Tibial artery (tissue), 4 donors: ENCODE measurements at regions not wholly inside any gene's neighbourhood (a gene's known extent, or its start where the extent isn't known, plus 50 kb on each side); places are given as distances from the start of the nearest gene placed in this dataset.

Source experiments
- DNase-seq, 2 donors: peaks; one replicate each; pipeline ENCODE4 v3.0.0-alpha.2; 2019
- H3K27ac ChIP-seq, 2 donors: fragments of 200-600 bp; sonication (generic) in 1 of 2; 1 replicate in 1 of 2; 2 replicates in 1 of 2; pipeline ENCODE4 v1.5.1; 2018 to 2019; ENCODE audit warnings: mild to moderate bottlenecking in 1 of 2
- H3K27me3 ChIP-seq, 2 donors: fragments of 200-600 bp; sonication (generic) in 1 of 2; one replicate each; pipeline versions ENCODE4 v1.5.1 to v1.6.0; 2016 to 2019
- H3K36me3 ChIP-seq, 3 donors: fragments of 200-600 bp; sonication (generic) in 2 of 3; one replicate each; pipeline ENCODE4 v1.5.1; 2016 to 2019; ENCODE audit warnings: mild to moderate bottlenecking in 2 of 3
- H3K4me1 ChIP-seq, 4 donors: fragments of 200-600 bp; sonication (generic) in 2 of 4; 1 replicate in 3 of 4; 2 replicates in 1 of 4; pipeline ENCODE4 v1.5.1; 2016 to 2019
- H3K4me3 ChIP-seq, 2 donors: fragments of 200-600 bp; sonication (generic) in 1 of 2; 1 replicate in 1 of 2; 2 replicates in 1 of 2; pipeline ENCODE4 v1.5.1; 2018 to 2019; ENCODE audit warnings: mild to moderate bottlenecking in 2 of 2
- H3K9me3 ChIP-seq, 3 donors: fragments of 200-600 bp; sonication (generic) in 1 of 3; one replicate each; pipeline ENCODE4 v1.5.1; 2016 to 2019
- intact Hi-C: fragments of 100-400 bp; cut with DNase I; formaldehyde crosslinking; loops from one replicate; pipeline ENCODE4 v1.15.0; 2023; ENCODE audit warnings: low total_unique reads
- TF ChIP-seq, protein P1 (sequence below), 2 experiments: fragments of 200-600 bp in 1 of 2; fragments of 450-650 bp in 1 of 2; IDR thresholded peaks; one replicate each; pipeline ENCODE4 v1.5.1; 2017 to 2019; ENCODE audit warnings: antibody characterized with exemption in 2 of 2, mild to moderate bottlenecking in 1 of 2, moderate library complexity in 1 of 2

DNA sequence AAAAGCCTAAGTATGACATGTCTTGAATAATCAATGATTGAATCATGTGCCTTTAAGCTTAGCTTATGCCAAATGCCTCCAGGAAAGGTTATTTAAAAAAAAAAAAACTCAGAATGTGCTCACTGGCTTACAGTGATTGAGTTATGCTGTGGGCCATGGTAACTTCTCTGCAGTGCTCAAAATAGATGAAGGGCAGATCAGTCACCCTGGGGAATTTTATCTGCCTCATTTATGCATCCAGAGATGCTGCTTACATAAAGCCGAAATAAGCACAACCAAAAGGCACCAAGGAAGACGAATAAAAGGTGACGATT, 118.7 kb upstream of the MDM1 start:
- DNase-seq: no peak
- no peak overlapping the region for H3K4me3 ChIP-seq
- intact Hi-C loops: no loop called here
- no peaks in the 10 kb centered on the region for H3K27me3 ChIP-seq
- H3K36me3 ChIP-seq: no peaks in the 10 kb centered on the region
- peaks cover 0 to 23% (median 11%) of the 10 kb centered on the region in 4 donors for H3K4me1 ChIP-seq
- H3K27ac ChIP-seq: peak overlapping the region; percentile 38 to 42
- TF ChIP-seq, protein P1, sequence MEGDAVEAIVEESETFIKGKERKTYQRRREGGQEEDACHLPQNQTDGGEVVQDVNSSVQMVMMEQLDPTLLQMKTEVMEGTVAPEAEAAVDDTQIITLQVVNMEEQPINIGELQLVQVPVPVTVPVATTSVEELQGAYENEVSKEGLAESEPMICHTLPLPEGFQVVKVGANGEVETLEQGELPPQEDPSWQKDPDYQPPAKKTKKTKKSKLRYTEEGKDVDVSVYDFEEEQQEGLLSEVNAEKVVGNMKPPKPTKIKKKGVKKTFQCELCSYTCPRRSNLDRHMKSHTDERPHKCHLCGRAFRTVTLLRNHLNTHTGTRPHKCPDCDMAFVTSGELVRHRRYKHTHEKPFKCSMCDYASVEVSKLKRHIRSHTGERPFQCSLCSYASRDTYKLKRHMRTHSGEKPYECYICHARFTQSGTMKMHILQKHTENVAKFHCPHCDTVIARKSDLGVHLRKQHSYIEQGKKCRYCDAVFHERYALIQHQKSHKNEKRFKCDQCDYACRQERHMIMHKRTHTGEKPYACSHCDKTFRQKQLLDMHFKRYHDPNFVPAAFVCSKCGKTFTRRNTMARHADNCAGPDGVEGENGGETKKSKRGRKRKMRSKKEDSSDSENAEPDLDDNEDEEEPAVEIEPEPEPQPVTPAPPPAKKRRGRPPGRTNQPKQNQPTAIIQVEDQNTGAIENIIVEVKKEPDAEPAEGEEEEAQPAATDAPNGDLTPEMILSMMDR (IDR thresholded peaks at IDR 0.05): no peak
- H3K9me3 ChIP-seq: no peaks in the 10 kb centered on the region

DNA sequence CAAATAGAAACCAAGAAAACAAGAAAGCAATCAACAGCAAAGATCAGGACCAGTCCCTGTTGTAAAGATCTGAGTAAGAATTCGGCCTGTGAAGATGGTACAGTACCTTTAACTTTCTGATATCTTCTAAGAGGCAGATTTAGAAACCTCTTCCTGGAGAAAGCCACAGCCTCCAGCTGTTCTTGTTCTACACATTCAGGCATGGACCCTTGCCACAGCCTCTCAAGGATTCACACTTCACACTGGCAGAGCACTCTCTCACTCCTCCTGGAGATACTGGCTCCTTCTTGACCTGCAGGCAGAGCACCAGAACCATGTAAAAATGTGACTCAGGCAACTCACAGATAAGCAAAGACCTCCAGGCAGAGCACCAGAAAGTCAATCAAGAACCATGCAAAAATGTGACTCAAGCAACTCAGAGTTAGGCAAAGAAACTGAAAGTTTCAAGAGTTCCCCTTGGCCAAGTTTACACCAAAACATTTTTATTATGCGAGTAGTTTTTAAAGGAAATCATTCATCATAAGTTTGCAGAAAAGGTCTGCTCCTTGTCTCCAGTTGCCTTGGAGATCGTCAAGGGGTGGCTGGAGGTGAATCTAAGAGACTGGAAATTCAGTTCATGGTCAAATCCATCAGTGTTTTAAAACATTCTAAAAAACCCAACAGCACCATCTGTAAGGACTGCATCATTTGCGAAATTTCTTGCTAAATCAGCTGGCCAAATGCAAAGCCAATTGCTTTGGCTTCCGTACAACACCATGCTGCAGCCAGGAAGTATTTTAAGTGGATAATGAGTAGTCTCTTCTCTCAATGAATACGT, 119.3 kb upstream of the MDM1 start:
- Histone ChIP-seq H3K27ac (peak overlapping the region; percentile 38 to 42), H3K36me3 (no peaks in the 10 kb centered on the region), H3K27me3 (no peaks in the 10 kb centered on the region), H3K4me1 (peaks cover 0 to 23% (median 11%) of the 10 kb centered on the region in 4 donors), H3K4me3 (peak overlapping the region in 1 of 2 donors; percentile 1), H3K9me3 (no peaks in the 10 kb centered on the region)
- peak in 1 of 2 donors; percentile 63 for DNase-seq
- TF ChIP-seq, protein P1 (IDR thresholded peaks at IDR 0.05): no peak
- intact Hi-C loops: no loop called here

DNA sequence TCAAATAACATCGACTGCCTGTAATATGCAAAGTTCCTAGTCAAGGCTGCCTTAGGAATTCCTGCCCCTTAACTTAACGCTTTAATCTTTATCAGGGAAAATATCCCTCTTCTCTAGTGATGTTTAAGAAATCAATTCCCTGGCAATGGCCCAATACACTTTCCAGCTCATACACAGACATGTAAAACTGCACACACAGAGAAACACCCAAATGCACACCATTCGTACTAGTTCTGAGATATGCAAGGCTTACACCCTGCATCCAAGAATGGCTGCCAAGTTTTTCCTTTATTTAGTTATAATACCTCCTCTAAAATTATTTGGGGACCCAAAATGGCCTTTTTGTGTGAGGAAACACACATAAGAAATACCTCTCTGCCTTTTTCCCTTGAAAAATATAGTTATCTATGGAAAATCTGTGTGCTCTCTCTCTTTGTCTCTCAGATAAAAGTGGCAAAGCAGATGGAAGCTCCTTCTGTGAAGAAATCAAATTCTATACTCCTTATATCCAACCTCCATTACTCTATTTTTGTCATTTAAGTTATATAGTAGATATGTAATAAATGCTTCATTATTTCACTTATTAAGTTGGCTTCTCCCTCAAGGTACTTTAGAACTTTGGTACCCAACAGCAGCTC, 120.0 kb upstream of the MDM1 start:
- Histone ChIP-seq H3K27ac (peak overlapping the region in 1 of 2 donors; percentile 42), H3K4me1 (peaks cover 0 to 23% (median 11%) of the 10 kb centered on the region in 4 donors), H3K4me3 (no peak overlapping the region), H3K27me3 (no peaks in the 10 kb centered on the region), H3K36me3 (no peaks in the 10 kb centered on the region), H3K9me3 (no peaks in the 10 kb centered on the region)
- intact Hi-C loops: no loop called here
- DNase-seq: no peak
- TF ChIP-seq, protein P1 (IDR thresholded peaks at IDR 0.05): no peak

DNA sequence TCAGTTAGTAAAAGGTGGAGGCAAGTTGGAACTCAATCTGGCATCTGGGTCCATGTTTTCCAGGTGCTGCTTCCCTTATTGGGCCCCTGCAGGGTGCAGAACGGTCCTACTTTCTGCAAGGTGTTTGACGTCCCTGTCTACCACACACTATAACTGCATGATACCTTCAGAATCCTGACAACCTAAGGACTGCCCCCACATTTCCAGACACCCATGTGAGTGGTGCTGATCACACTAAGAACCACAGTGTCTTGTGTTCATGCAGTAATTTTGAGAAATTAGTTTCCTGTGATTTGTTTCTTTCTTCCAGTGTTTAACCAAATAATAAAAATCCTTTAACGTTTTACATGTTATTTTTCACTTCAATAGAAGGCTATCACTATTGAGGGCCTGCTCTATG, 121.1 kb upstream of the MDM1 start:
- intact Hi-C loops: no loop called here
- Histone ChIP-seq H3K4me1 (peaks cover 0 to 23% (median 11%) of the 10 kb centered on the region in 4 donors), H3K36me3 (no peaks in the 10 kb centered on the region), H3K4me3 (no peak overlapping the region), H3K27ac (no peak overlapping the region), H3K9me3 (no peaks in the 10 kb centered on the region), H3K27me3 (no peaks in the 10 kb centered on the region)
- no peak for DNase-seq
- TF ChIP-seq, protein P1 (IDR thresholded peaks at IDR 0.05): no peak

DNA sequence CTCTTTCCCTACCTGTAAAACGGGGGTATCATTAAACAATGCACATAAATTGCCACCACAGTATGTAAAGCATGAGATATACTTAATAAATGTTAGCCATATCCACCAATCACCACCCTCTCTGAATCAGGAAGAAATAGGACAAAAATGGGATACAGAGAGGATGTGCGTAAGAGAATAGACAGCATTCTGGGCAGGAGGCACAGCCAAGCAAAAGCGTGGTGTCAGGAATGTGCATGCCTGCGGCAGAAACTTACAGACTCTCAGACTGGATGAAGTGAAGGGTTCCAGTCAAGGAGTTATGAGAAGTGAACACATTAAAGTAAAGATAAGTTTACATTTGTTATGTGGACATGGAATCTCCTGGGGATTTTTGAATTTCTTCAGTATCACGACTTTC, 121.7 kb upstream of the MDM1 start:
- no peak for DNase-seq
- TF ChIP-seq, protein P1 (IDR thresholded peaks at IDR 0.05): no peak
- no peaks in the 10 kb centered on the region for H3K27me3 ChIP-seq
- no peaks in the 10 kb centered on the region for H3K36me3 ChIP-seq
- no peak overlapping the region for H3K27ac ChIP-seq
- H3K4me1 ChIP-seq: peaks cover 0 to 23% (median 11%) of the 10 kb centered on the region in 4 donors
- intact Hi-C loops: no loop called here
- no peak overlapping the region for H3K4me3 ChIP-seq
- no peaks in the 10 kb centered on the region for H3K9me3 ChIP-seq
